ENCODE measurements at regions not wholly inside any gene's neighbourhood (a gene's known extent, or its start where the extent isn't known, plus 50 kb on each side); places are given as distances from the start of the nearest gene placed in this dataset.
A peak's percentile ranks its signal among the peaks of the same experiment; 100 is the strongest.
"Not testable (repeated sequence)": the region's sequence is repeated elsewhere in the genome, so short reads cannot be mapped to it uniquely, and the experiment has no call there.

DNA sequence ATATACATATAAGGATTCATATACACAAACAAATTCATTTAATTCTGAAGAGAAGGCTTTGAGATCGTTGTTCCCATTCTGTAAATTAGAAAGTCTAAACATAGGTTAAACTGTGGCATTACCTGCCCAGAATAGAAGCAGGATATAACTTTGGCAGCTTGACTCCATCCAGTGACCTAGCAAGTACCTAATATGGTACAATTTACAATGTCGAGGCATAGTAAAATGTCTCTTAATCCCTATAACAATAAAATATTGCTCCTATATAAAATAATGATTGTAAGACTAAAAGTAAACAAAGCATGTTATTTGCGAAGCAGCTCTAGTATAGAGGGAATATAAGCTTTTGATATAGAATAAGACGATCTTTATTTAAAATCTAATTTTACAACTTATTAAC is 756.0 kb downstream of the LUZP2 start:
- WGBS, 2 donors, result 81 to 85% methylated on average over 4 of the region's 4 CpGs
- TF ChIP-seq, protein P1, sequence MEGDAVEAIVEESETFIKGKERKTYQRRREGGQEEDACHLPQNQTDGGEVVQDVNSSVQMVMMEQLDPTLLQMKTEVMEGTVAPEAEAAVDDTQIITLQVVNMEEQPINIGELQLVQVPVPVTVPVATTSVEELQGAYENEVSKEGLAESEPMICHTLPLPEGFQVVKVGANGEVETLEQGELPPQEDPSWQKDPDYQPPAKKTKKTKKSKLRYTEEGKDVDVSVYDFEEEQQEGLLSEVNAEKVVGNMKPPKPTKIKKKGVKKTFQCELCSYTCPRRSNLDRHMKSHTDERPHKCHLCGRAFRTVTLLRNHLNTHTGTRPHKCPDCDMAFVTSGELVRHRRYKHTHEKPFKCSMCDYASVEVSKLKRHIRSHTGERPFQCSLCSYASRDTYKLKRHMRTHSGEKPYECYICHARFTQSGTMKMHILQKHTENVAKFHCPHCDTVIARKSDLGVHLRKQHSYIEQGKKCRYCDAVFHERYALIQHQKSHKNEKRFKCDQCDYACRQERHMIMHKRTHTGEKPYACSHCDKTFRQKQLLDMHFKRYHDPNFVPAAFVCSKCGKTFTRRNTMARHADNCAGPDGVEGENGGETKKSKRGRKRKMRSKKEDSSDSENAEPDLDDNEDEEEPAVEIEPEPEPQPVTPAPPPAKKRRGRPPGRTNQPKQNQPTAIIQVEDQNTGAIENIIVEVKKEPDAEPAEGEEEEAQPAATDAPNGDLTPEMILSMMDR (IDR thresholded peaks at IDR 0.05), result no peak
- no peak for TF ChIP-seq POLR2A (IDR thresholded peaks at IDR 0.05)
- no peaks in the 10 kb centered on the region for H3K27me3 ChIP-seq
- no peaks in the 10 kb centered on the region for H3K36me3 ChIP-seq (ENCODE audit: low read depth, missing control alignments)
- no peaks in the 10 kb centered on the region for H3K9me3 ChIP-seq
- intact Hi-C loops (cut with DNase I; ENCODE audit: low total_unique reads), result no loop called here
- DNase-seq, result no peak
- no peaks in the 10 kb centered on the region for H3K4me1 ChIP-seq
- H3K27ac ChIP-seq, result no peak overlapping the region
- H3K4me3 ChIP-seq, result no peak overlapping the region

DNA sequence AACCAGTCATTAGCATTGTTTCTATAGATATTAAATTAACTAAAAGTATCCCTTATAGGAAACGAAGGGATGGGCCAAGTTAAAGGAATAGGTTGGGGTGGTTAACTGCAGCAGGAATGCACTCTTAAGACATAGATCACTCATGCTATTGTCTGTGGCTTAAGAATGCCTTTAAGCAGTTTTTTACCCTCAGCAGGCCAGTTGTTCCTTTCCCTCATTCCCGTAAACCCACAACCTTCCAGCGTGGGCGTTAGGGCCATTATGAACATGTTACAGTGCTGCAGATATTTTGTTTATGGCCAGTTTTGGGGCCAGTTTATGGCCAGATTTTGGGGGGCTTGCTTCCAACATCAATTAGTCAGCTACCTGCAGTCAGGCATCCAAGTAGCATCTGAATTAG is 767.0 kb downstream of the LUZP2 start:
- intact Hi-C loops (cut with DNase I; ENCODE audit: low total_unique reads); H3K36me3 ChIP-seq (ENCODE audit: low read depth, missing control alignments): not testable (repeated sequence)
- WGBS, 2 donors, result 73 to 90% methylated on average over 4 of the region's 4 CpGs

DNA sequence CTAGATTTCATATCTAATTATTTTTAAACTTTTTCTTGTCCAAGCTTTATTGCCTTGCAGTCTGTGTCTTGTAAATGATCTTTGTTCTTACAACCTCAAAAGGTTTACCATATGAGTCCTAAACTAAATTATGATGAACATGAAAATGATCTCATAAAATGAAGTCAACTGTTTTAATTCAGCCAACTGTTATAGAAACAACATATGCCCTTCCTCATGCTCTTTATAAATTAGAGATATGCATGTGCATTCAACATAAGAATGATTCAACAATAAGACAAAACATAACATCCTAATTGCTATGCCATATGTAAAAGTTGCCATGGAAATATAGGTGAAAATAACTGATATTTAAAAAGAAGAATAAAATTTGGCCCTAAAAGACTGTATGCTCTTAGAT is 774.4 kb downstream of the LUZP2 start:
- no peak overlapping the region for H3K4me3 ChIP-seq

More for the DNA sequence above, 767.0 kb downstream of the LUZP2 start:
- H3K27me3 ChIP-seq, DNase-seq, H3K9me3 ChIP-seq, H3K27ac ChIP-seq, H3K4me3 ChIP-seq, H3K4me1 ChIP-seq: not testable (repeated sequence)

DNA sequence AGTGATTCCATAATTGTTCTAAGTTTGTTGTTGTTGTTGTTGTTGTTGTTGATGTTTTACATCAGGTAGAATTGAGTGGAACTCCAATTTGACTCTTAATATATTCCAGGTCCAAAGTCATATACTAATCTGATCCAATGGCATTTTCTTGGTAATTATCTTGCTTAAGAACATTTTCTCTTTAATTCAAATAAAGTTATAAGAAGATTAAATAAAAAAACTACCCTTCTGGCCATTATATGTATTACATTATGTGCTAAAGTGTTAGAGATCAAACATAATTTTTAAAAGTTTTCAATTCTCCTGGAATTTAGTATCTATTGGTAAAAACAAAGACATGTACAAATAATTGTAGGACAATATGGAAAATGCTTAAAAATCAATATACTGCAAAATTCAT is 775.4 kb downstream of the LUZP2 start:
- H3K27ac ChIP-seq, result no peak overlapping the region
- TF ChIP-seq, protein P1 (IDR thresholded peaks at IDR 0.05), result peak in 1 of 3 experiments; percentile 47
- TF ChIP-seq POLR2A (IDR thresholded peaks at IDR 0.05), result no peak
- H3K36me3 ChIP-seq (ENCODE audit: low read depth, missing control alignments), result no peaks in the 10 kb centered on the region
- no peaks in the 10 kb centered on the region for H3K27me3 ChIP-seq
- intact Hi-C loops (cut with DNase I; ENCODE audit: low total_unique reads), result no loop called here
- no peaks in the 10 kb centered on the region for H3K9me3 ChIP-seq
- no peak overlapping the region for H3K4me3 ChIP-seq
- DNase-seq, result no peak
- no peaks in the 10 kb centered on the region for H3K4me1 ChIP-seq

More for the DNA sequence above, 774.4 kb downstream of the LUZP2 start:
- no peak for DNase-seq
- no peaks in the 10 kb centered on the region for H3K4me1 ChIP-seq
- H3K27me3 ChIP-seq, result no peaks in the 10 kb centered on the region
- H3K36me3 ChIP-seq (ENCODE audit: low read depth, missing control alignments), result no peaks in the 10 kb centered on the region
- H3K27ac ChIP-seq, result no peak overlapping the region
- TF ChIP-seq, protein P1 (IDR thresholded peaks at IDR 0.05), result no peak
- TF ChIP-seq POLR2A (IDR thresholded peaks at IDR 0.05), result no peak
- no peaks in the 10 kb centered on the region for H3K9me3 ChIP-seq
- intact Hi-C loops (cut with DNase I; ENCODE audit: low total_unique reads), result no loop called here

DNA sequence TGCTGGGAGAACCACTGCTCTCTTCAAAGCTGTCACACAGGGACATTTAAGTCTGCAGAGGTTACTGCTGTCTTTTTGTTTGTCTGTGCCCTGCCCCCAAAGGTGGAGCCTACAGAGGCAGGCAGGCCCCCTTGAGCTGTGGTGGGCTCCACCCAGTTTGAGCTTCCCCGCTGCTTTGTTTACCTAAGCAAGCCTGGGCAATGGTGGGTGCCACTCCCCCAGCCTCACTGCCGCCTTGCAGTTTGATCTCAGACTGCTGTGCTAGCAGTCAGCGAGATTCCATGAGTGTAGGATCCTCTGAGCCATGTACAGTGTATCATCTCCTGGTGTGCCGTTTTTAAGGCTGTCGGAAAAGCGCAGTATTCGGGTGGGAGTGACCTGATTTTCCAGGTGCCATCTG is 784.0 kb downstream of the LUZP2 start:
- DNase-seq; H3K36me3 ChIP-seq (ENCODE audit: low read depth, missing control alignments); H3K27me3 ChIP-seq; H3K4me1 ChIP-seq; H3K9me3 ChIP-seq; H3K4me3 ChIP-seq; H3K27ac ChIP-seq; intact Hi-C loops (cut with DNase I; ENCODE audit: low total_unique reads): not testable (repeated sequence)
- 73 to 83% methylated on average over 6 to 7 of the region's 7 CpGs for WGBS, 2 donors

DNA sequence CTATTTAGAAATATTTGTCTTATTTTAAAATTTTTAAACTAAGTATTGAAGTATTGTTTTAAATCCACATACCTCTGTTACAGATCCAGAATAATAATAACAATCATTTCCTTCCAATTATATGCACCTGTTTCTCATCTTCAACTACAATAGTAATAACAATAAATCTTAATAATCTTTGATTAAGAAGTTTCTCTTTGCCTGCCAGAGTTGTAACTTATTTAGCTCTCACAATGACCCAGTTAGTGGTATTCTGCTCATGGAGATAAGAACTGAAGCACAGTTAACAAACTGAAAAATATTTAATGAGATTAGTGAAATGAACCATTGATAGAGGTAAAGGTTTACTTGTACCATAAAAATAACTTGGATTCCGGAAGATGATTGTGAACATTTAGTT is 796.3 kb downstream of the LUZP2 start:
- Histone ChIP-seq H3K27ac (no peak overlapping the region), H3K9me3 (no peaks in the 10 kb centered on the region), H3K4me3 (no peak overlapping the region), H3K36me3 (ENCODE audit: low read depth, missing control alignments) (no peaks in the 10 kb centered on the region), H3K4me1 (no peaks in the 10 kb centered on the region), H3K27me3 (no peaks in the 10 kb centered on the region)
- intact Hi-C loops (cut with DNase I; ENCODE audit: low total_unique reads), result no loop called here
- no peak for DNase-seq
- WGBS, 2 donors, result 44 to 66% methylated on average over 1 of the region's 1 CpG
- no peak for TF ChIP-seq POLR2A (IDR thresholded peaks at IDR 0.05)
- TF ChIP-seq, protein P1 (IDR thresholded peaks at IDR 0.05), result no peak
